NAMALWA (cell line): ENCODE measurements at regions not wholly inside any gene's neighbourhood (a gene's known extent, or its start where the extent isn't known, plus 50 kb on each side); places are given as distances from the start of the nearest gene placed in this dataset.
"Not testable (repeated sequence)": the region's sequence is repeated elsewhere in the genome, so short reads cannot be mapped to it uniquely, and the experiment has no call there.

Experiments used
- DNase-seq: peaks from one replicate; pipeline ENCODE4 v3.0.0-alpha.2; 2015; ENCODE audit warnings: low spot score

GRCh38 chr5:174489920-174490597 lies 234.3 kb upstream of the MSX2 start:
- no peak for DNase-seq

GRCh38 chr5:174490728-174491127 lies 233.7 kb upstream of the MSX2 start:
- DNase-seq = no peak

- no peak for DNase-seq
Observed at GRCh38 chr5:174491265-174491664, 233.1 kb upstream of the MSX2 start.

GRCh38 chr5:174491761-174492350 lies 232.5 kb upstream of the MSX2 start:
- no peak for DNase-seq

GRCh38 chr5:174493530-174493929 lies 230.9 kb upstream of the MSX2 start:
- DNase-seq = no peak

GRCh38 chr5:174497939-174498338 lies 226.4 kb upstream of the MSX2 start:
- DNase-seq = not testable (repeated sequence)

- not testable (repeated sequence) for DNase-seq
Observed at GRCh38 chr5:174498575-174498974, 225.8 kb upstream of the MSX2 start.

GRCh38 chr5:174500636-174501035 lies 223.7 kb upstream of the MSX2 start:
- DNase-seq = no peak

GRCh38 chr5:174501461-174502069 lies 222.8 kb upstream of the MSX2 start:
- no peak for DNase-seq

- DNase-seq = no peak
Observed at GRCh38 chr5:174503086-174503460, 221.3 kb upstream of the MSX2 start.

- no peak for DNase-seq
Observed at GRCh38 chr5:174503461-174504265, 220.7 kb upstream of the MSX2 start.

- no peak for DNase-seq
Observed at GRCh38 chr5:174504266-174504726, 220.1 kb upstream of the MSX2 start.

GRCh38 chr5:174505621-174506020 lies 218.8 kb upstream of the MSX2 start:
- DNase-seq = no peak

GRCh38 chr5:174510782-174511453 lies 213.5 kb upstream of the MSX2 start:
- not testable (repeated sequence) for DNase-seq

GRCh38 chr5:174511714-174512253 lies 212.6 kb upstream of the MSX2 start:
- DNase-seq = no peak

- no peak for DNase-seq
Observed at GRCh38 chr5:174514325-174514724, 210.1 kb upstream of the MSX2 start.

- DNase-seq = no peak
Observed at GRCh38 chr5:174514983-174515394, 209.4 kb upstream of the MSX2 start.

- DNase-seq = no peak
Observed at GRCh38 chr5:174516741-174517140, 207.6 kb upstream of the MSX2 start.

- no peak for DNase-seq
Observed at GRCh38 chr5:174518512-174518911, 205.9 kb upstream of the MSX2 start.

- no peak for DNase-seq
Observed at GRCh38 chr5:174520420-174521396, 203.7 kb upstream of the MSX2 start.

- no peak for DNase-seq
Observed at GRCh38 chr5:174521449-174521848, 202.9 kb upstream of the MSX2 start.
